HCT116 (cell line): ENCODE measurements at regions not wholly inside any gene's neighbourhood (a gene's known extent, or its start where the extent isn't known, plus 50 kb on each side); places are given as distances from the start of the nearest gene placed in this dataset.

Experiments used
- ATAC-seq: fragments of 200-7000 bp; cut with Tn5 transposase; 2 replicates; pipeline ENCODE4 v1.9.1; 2020; ENCODE audit warnings: mild to moderate bottlenecking, moderate library complexity
- BruUV-seq: library from RNA; stranded (reverse); fragments of 400-500 nt; replicated peaks from 2 replicates; lab custom pipeline; 2021; lab: Mats Ljungman, UMichigan
- CTCF ChIA-PET: fragments of 300-600 bp; sonication (Branson Sonifier 250); formaldehyde crosslinking; loops from one replicate; lab custom pipeline; 2021; ENCODE audit warnings: antibody characterized with exemption; lab: Charles Lee
- POLR2A ChIA-PET: fragments of 300-600, 350-600 bp; sonication (Branson Sonifier 250); formaldehyde crosslinking; loops from one replicate; lab custom pipeline; 2021; ENCODE audit warnings: antibody characterized with exemption; lab: Charles Lee
- RAD21 ChIA-PET, 2 experiments: fragments of 300-600 bp; sonication (Branson Sonifier 250); formaldehyde crosslinking; loops; one replicate each; lab custom pipeline; 2023; ENCODE audit warnings: low total read pairs in 2 of 2; ENCODE audit not compliant: uncharacterized antibody in 2 of 2, unreplicated experiment in 2 of 2, low non-redundant PET in 1 of 2; lab: Charles Lee
- DNase-seq: peaks from one replicate; pipeline ENCODE4 v3.0.0-alpha.2; 2010; ENCODE audit warnings: low read depth, low spot score
- H2AFZ ChIP-seq: fragments of 200-600 bp; shearing (Covaris generic), sonication (generic); 2 replicates; pipeline ENCODE4 v1.6.1; 2017; ENCODE audit warnings: low read depth, mixed run types, mixed read lengths, antibody characterized with exemption, low read length; ENCODE audit not compliant: poor library complexity, severe bottlenecking
- H3K27ac ChIP-seq: 2 replicates; pipeline ENCODE4 v1.5.1; 2012; ENCODE audit warnings: low read depth, low read length
- H3K27me3 ChIP-seq: fragments of 200-600 bp; sonication (generic); 2 replicates; pipeline ENCODE4 v1.6.1; 2016; ENCODE audit warnings: mixed run types, low read length, mixed read lengths; ENCODE audit not compliant: insufficient read depth
- H3K36me3 ChIP-seq, 2 experiments: fragments of 200-500 bp in 1 of 2; fragments of 200-600 bp in 1 of 2; sonication (Bioruptor generic) in 1 of 2; sonication (generic) in 1 of 2; 2 replicates each; pipeline versions ENCODE4 v1.5.1 to v1.6.1; 2014 to 2016; ENCODE audit warnings: low read length in 2 of 2, inconsistent platforms in 1 of 2, mixed read lengths in 1 of 2, mixed run types in 1 of 2; ENCODE audit not compliant: insufficient read depth in 2 of 2, control insufficient read depth in 1 of 2
- H3K4me1 ChIP-seq, 2 experiments: fragments of 200-600 bp in 1 of 2; sonication (generic) in 1 of 2; 2 replicates each; pipeline versions ENCODE4 v1.5.1 to v1.6.1; 2012 to 2017; ENCODE audit warnings: low read length in 2 of 2, inconsistent platforms in 1 of 2, mild to moderate bottlenecking in 1 of 2, mixed read lengths in 1 of 2, mixed run types in 1 of 2, moderate library complexity in 1 of 2; ENCODE audit not compliant: insufficient read depth in 2 of 2, control insufficient read depth in 1 of 2
- H3K4me2 ChIP-seq: fragments of 200-600 bp; sonication (generic); 2 replicates; pipeline ENCODE4 v1.6.1; 2017; ENCODE audit warnings: mixed run types, low read length, mixed read lengths
- H3K4me3 ChIP-seq, 2 experiments: fragments of 200-600 bp in 1 of 2; sonication (generic) in 1 of 2; replicated peaks in 1 of 2; 2 replicates each; pipeline ENCODE4 v1.5.1; 2011 to 2016; ENCODE audit warnings: low read length in 2 of 2, control low read depth in 1 of 2, low read depth in 1 of 2, mild to moderate bottlenecking in 1 of 2, mixed read lengths in 1 of 2, mixed run types in 1 of 2
- H3K79me2 ChIP-seq: fragments of 200-600 bp; sonication (generic); 2 replicates; pipeline ENCODE4 v1.6.1; 2017; ENCODE audit warnings: mild to moderate bottlenecking, mixed run types, low read length, moderate library complexity, mixed read lengths; ENCODE audit not compliant: insufficient read depth
- H3K9ac ChIP-seq: fragments of 200-600 bp; sonication (generic); 2 replicates; pipeline ENCODE4 v1.6.1; 2016; ENCODE audit warnings: low read length, mixed read lengths
- H3K9me2 ChIP-seq: fragments of 200-600 bp; sonication (generic), shearing (Covaris generic); 2 replicates; pipeline ENCODE4 v1.6.1; 2017; ENCODE audit warnings: mixed run types, mild to moderate bottlenecking, moderate library complexity; ENCODE audit not compliant: insufficient read depth
- H3K9me3 ChIP-seq, 2 experiments: fragments of 200-500 bp in 1 of 2; fragments of 200-600 bp in 1 of 2; sonication (Bioruptor generic) in 1 of 2; sonication (generic) in 1 of 2; 2 replicates each; pipeline ENCODE4 v1.6.1; 2014 to 2017; ENCODE audit warnings: low read length in 2 of 2, mixed read lengths in 2 of 2, inconsistent platforms in 1 of 2, low read depth in 1 of 2, mild to moderate bottlenecking in 1 of 2, mixed run types in 1 of 2, moderate library complexity in 1 of 2; ENCODE audit not compliant: control insufficient read depth in 1 of 2, insufficient read depth in 1 of 2
- H4K20me1 ChIP-seq: fragments of 200-600 bp; sonication (generic), shearing (Covaris generic); 2 replicates; pipeline ENCODE4 v1.6.1; 2017; ENCODE audit warnings: mixed run types, mild to moderate bottlenecking, moderate library complexity; ENCODE audit not compliant: insufficient read depth
- CBX3 ChIP-seq: IDR thresholded peaks from 2 replicates; pipeline ENCODE4 v1.6.1; 2012; ENCODE audit warnings: low read depth
- CEBPB ChIP-seq: IDR thresholded peaks from 2 replicates; pipeline ENCODE4 v1.6.1; 2012; ENCODE audit warnings: low read depth
- CTCF ChIP-seq, 3 experiments: fragments of 200-600 bp in 1 of 3; sonication (generic) in 1 of 3; IDR thresholded peaks in 2 of 3; conservative IDR thresholded peaks in 1 of 3; 2 replicates each; pipeline ENCODE4 v1.5.1; 2012 to 2017; ENCODE audit warnings: low read depth in 2 of 3, low read length in 2 of 3, antibody characterized with exemption in 1 of 3, borderline replicate concordance in 1 of 3, control low read depth in 1 of 3, mild to moderate bottlenecking in 1 of 3, mixed read lengths in 1 of 3, mixed run types in 1 of 3, moderate library complexity in 1 of 3; ENCODE audit not compliant: insufficient read depth in 1 of 3
- EGR1 ChIP-seq: IDR thresholded peaks from 2 replicates; pipeline ENCODE4 v1.6.1; 2012; ENCODE audit warnings: low read depth
- EZH2phosphoT487 ChIP-seq: fragments of 200-600 bp; IDR thresholded peaks from 2 replicates; pipeline ENCODE4 v1.6.1; 2018; ENCODE audit warnings: antibody characterized with exemption, borderline replicate concordance
- FOSL1 ChIP-seq: IDR thresholded peaks from 2 replicates; pipeline ENCODE4 v1.6.1; 2012; ENCODE audit warnings: low read depth
- MAX ChIP-seq: IDR thresholded peaks from 2 replicates; pipeline ENCODE4 v1.6.1; 2012
- POLR2A ChIP-seq: IDR thresholded peaks from 2 replicates; pipeline ENCODE4 v1.7.0; 2011; ENCODE audit warnings: borderline replicate concordance; ENCODE audit not compliant: insufficient read depth, insufficient read length; ENCODE audit errors: extremely low read depth
- RAD21 ChIP-seq: IDR thresholded peaks from 2 replicates; pipeline ENCODE4 v1.6.1; 2012; ENCODE audit warnings: low read depth, mild to moderate bottlenecking
- SIN3A ChIP-seq: IDR thresholded peaks from 2 replicates; pipeline ENCODE4 v1.6.1; 2012; ENCODE audit warnings: low read depth
- YY1 ChIP-seq: IDR thresholded peaks from 2 replicates; pipeline ENCODE4 v1.6.1; 2011; ENCODE audit warnings: low read length, low read depth, moderate library complexity, mild to moderate bottlenecking; ENCODE audit not compliant: insufficient replicate concordance; ENCODE audit errors: extremely low read depth
- ZFX ChIP-seq: fragments of 450-650 bp; IDR thresholded peaks from 2 replicates; pipeline ENCODE4 v1.6.1; 2017
- ZNF274 ChIP-seq: fragments of 200-500 bp; sonication (Bioruptor generic); IDR thresholded peaks from 2 replicates; pipeline ENCODE4 v1.6.1; 2014; ENCODE audit warnings: mild to moderate bottlenecking, low read depth, low read length, inconsistent platforms
- intact Hi-C: fragments of 100-400 bp; cut with micrococcal nuclease; formaldehyde crosslinking; loops from 2 replicates; pipeline ENCODE4 v1.10.0; 2022

GRCh38 chr14:62234849-62235248, 472.6 kb downstream of the SNAPC1 start:
- TF ChIP-seq FOSL1 (no peak), CTCF (IDR thresholded peaks at IDR 0.05 in 2 of 3, conservative IDR thresholded peaks at IDR 0.05 in 1 of 3; ENCODE audit: borderline replicate concordance in 1 of 3, insufficient read depth in 1 of 3, low read depth in 2 of 3, low read length in 2 of 3) (no peak), EZH2phosphoT487 (no peak), RAD21 (no peak), YY1 (no peak)
- intact Hi-C loops: no loop called here
- no TSS peak for BruUV-seq
- Histone ChIP-seq H3K79me2 (no peaks in the 10 kb centered on the region), H3K36me3 (no peaks in the 10 kb centered on the region), H4K20me1 (no peaks in the 10 kb centered on the region), H3K27ac (no peak overlapping the region), H3K9ac (no peak overlapping the region), H2AFZ (no peak overlapping the region), H3K4me1 (no peaks in the 10 kb centered on the region), H3K4me2 (no peak overlapping the region), H3K27me3 (no peaks in the 10 kb centered on the region), H3K4me3 (no peak overlapping the region), H3K9me2 (no peaks in the 10 kb centered on the region), H3K9me3 (peaks cover 0 to 5% of the 10 kb centered on the region in 2 experiments; a peak in 2 of 4 replicates)
- ChIA-PET CTCF (no interaction called here), RAD21 (no interaction called here), POLR2A (no interaction called here)
- DNase-seq (no peak), ATAC-seq (no peak)

GRCh38 chr14:62244221-62244620, 482.0 kb downstream of the SNAPC1 start:
- H3K9ac ChIP-seq: no peak overlapping the region
- no peak overlapping the region for H3K4me3 ChIP-seq
- TF ChIP-seq CEBPB (no peak), EZH2phosphoT487 (no peak), FOSL1 (no peak), EGR1 (no peak), ZNF274 (no peak), ZFX (no peak), MAX (no peak), POLR2A (no peak), SIN3A (no peak), CBX3 (no peak)
- no peak overlapping the region for H3K4me2 ChIP-seq
- intact Hi-C loops: no loop called here
- H3K9me2 ChIP-seq: no peaks in the 10 kb centered on the region
- no peaks in the 10 kb centered on the region for H3K4me1 ChIP-seq
- ChIA-PET POLR2A (no interaction called here), CTCF (no interaction called here), RAD21 (no interaction called here)
- no peaks in the 10 kb centered on the region for H3K27me3 ChIP-seq
- BruUV-seq: no TSS peak
- H2AFZ ChIP-seq: no peak overlapping the region
- H4K20me1 ChIP-seq: no peaks in the 10 kb centered on the region
- ATAC-seq (no peak), DNase-seq (no peak)
- H3K79me2 ChIP-seq: no peaks in the 10 kb centered on the region
- H3K9me3 ChIP-seq: peaks cover 4 to 5% of the 10 kb centered on the region in 2 experiments; a peak in 2 of 4 replicates
- no peak overlapping the region for H3K27ac ChIP-seq
- no peaks in the 10 kb centered on the region for H3K36me3 ChIP-seq
